SK-N-SH (cell line): ENCODE measurements at regions not wholly inside any gene's neighbourhood (a gene's known extent, or its start where the extent isn't known, plus 50 kb on each side); places are given as distances from the start of the nearest gene placed in this dataset.

ENCODE experiments used
- EP300 ChIP-seq, 2 experiments: IDR thresholded peaks; 2 replicates each; pipeline versions ENCODE4 v1.4.0 to v1.6.1; 2012; ENCODE audit warnings: borderline replicate concordance in 1 of 2, low read depth in 1 of 2, low read length in 1 of 2
- FOXM1 ChIP-seq: IDR thresholded peaks from 2 replicates; pipeline ENCODE4 v1.4.0; 2012; ENCODE audit warnings: low read depth, mild to moderate bottlenecking
- GABPA ChIP-seq: IDR thresholded peaks from 2 replicates; pipeline ENCODE4 v1.4.0; 2012; ENCODE audit warnings: low read depth, mild to moderate bottlenecking
- JUND ChIP-seq: IDR thresholded peaks from 2 replicates; pipeline ENCODE4 v1.4.0; 2012
- NFIC ChIP-seq: IDR thresholded peaks from 2 replicates; pipeline ENCODE4 v1.4.0; 2012; ENCODE audit warnings: borderline replicate concordance
- NRF1 ChIP-seq: IDR thresholded peaks from 2 replicates; pipeline ENCODE4 v1.6.1; 2012; ENCODE audit warnings: low read depth, mild to moderate bottlenecking, low read length
- POLR2AphosphoS5 ChIP-seq: IDR thresholded peaks from 2 replicates; pipeline ENCODE4 v1.6.1; 2012; ENCODE audit warnings: low read depth, low read length
- RFX5 ChIP-seq: IDR thresholded peaks from 2 replicates; pipeline ENCODE4 v1.6.1; 2012; ENCODE audit warnings: mild to moderate bottlenecking, improper control_type of control experiment, low read length
- RXRA ChIP-seq: IDR thresholded peaks from 2 replicates; pipeline ENCODE4 v1.4.0; 2012; ENCODE audit warnings: low read depth, mild to moderate bottlenecking, borderline replicate concordance
- TCF12 ChIP-seq: IDR thresholded peaks from 2 replicates; pipeline ENCODE4 v1.4.0; 2012
- YY1 ChIP-seq: IDR thresholded peaks from 2 replicates; pipeline ENCODE4 v1.4.0; 2012; ENCODE audit warnings: low read depth, mild to moderate bottlenecking
- TF ChIP-seq, protein P1 (sequence below): fragments of 200-600 bp; sonication (generic); IDR thresholded peaks from 2 replicates; pipeline ENCODE4 v1.6.1; 2017; ENCODE audit warnings: antibody characterized with exemption, mild to moderate bottlenecking, moderate library complexity
- TF ChIP-seq, protein P2 (sequence below): IDR thresholded peaks from 2 replicates; pipeline ENCODE4 v1.6.1; 2012; ENCODE audit warnings: mild to moderate bottlenecking, low read depth, low read length, moderate library complexity
- TF ChIP-seq, protein P3 (sequence below): IDR thresholded peaks from 2 replicates; pipeline ENCODE4 v1.4.0; 2012; ENCODE audit warnings: low read depth, borderline replicate concordance

DNA sequence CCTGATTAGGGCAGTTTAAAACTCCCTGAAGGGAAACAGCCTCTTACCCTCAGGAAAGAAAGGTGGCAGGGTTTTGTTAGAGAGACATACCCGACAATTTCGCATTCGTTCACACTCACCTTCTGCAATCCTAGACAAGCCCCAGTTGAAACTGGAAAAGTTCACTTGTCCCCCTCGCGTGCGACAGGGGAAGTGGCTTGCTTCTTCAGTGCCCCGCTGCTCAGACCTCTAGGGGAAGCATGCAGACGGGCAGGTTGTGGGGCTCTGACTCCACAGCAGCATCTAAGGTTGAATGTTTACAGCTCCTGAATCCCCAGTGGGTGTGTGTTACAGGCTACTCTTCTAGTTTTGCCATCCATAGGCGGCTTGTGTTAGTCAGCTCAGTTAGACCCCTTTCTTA, 575.7 kb upstream of the ACO1 start:
- TF ChIP-seq RFX5 (no peak), NRF1 (no peak), GABPA (no peak), FOXM1 (no peak), JUND (no peak), YY1 (no peak), TCF12 (no peak), RXRA (no peak), POLR2AphosphoS5 (no peak), NFIC (no peak), EP300 (IDR thresholded peaks at IDR 0.05; ENCODE audit: borderline replicate concordance in 1 of 2, low read depth in 1 of 2, low read length in 1 of 2) (no peak)
- TF ChIP-seq, protein P1, sequence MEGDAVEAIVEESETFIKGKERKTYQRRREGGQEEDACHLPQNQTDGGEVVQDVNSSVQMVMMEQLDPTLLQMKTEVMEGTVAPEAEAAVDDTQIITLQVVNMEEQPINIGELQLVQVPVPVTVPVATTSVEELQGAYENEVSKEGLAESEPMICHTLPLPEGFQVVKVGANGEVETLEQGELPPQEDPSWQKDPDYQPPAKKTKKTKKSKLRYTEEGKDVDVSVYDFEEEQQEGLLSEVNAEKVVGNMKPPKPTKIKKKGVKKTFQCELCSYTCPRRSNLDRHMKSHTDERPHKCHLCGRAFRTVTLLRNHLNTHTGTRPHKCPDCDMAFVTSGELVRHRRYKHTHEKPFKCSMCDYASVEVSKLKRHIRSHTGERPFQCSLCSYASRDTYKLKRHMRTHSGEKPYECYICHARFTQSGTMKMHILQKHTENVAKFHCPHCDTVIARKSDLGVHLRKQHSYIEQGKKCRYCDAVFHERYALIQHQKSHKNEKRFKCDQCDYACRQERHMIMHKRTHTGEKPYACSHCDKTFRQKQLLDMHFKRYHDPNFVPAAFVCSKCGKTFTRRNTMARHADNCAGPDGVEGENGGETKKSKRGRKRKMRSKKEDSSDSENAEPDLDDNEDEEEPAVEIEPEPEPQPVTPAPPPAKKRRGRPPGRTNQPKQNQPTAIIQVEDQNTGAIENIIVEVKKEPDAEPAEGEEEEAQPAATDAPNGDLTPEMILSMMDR: no peak
- TF ChIP-seq, protein P2, sequence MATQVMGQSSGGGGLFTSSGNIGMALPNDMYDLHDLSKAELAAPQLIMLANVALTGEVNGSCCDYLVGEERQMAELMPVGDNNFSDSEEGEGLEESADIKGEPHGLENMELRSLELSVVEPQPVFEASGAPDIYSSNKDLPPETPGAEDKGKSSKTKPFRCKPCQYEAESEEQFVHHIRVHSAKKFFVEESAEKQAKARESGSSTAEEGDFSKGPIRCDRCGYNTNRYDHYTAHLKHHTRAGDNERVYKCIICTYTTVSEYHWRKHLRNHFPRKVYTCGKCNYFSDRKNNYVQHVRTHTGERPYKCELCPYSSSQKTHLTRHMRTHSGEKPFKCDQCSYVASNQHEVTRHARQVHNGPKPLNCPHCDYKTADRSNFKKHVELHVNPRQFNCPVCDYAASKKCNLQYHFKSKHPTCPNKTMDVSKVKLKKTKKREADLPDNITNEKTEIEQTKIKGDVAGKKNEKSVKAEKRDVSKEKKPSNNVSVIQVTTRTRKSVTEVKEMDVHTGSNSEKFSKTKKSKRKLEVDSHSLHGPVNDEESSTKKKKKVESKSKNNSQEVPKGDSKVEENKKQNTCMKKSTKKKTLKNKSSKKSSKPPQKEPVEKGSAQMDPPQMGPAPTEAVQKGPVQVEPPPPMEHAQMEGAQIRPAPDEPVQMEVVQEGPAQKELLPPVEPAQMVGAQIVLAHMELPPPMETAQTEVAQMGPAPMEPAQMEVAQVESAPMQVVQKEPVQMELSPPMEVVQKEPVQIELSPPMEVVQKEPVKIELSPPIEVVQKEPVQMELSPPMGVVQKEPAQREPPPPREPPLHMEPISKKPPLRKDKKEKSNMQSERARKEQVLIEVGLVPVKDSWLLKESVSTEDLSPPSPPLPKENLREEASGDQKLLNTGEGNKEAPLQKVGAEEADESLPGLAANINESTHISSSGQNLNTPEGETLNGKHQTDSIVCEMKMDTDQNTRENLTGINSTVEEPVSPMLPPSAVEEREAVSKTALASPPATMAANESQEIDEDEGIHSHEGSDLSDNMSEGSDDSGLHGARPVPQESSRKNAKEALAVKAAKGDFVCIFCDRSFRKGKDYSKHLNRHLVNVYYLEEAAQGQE: no peak
- TF ChIP-seq, protein P3, sequence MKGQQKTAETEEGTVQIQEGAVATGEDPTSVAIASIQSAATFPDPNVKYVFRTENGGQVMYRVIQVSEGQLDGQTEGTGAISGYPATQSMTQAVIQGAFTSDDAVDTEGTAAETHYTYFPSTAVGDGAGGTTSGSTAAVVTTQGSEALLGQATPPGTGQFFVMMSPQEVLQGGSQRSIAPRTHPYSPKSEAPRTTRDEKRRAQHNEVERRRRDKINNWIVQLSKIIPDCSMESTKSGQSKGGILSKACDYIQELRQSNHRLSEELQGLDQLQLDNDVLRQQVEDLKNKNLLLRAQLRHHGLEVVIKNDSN: no peak
